Bone marrow (tissue), 2 donors: ENCODE measurements at regions not wholly inside any gene's neighbourhood (a gene's known extent, or its start where the extent isn't known, plus 50 kb on each side); places are given as distances from the start of the nearest gene placed in this dataset.

ENCODE experiments used
- DNase-seq, 2 donors: peaks; one replicate each; lab custom pipeline; 2025; lab: John Stamatoyannopoulos, UW

GRCh38 chr3:118810499-118811035, 224.1 kb downstream of the IGSF11 start:
- no peak for DNase-seq

GRCh38 chr3:118811236-118811732, 223.4 kb downstream of the IGSF11 start:
- no peak for DNase-seq

GRCh38 chr3:118813472-118813871, 221.2 kb downstream of the IGSF11 start:
- DNase-seq, result no peak

GRCh38 chr3:118817748-118818165, 216.9 kb downstream of the IGSF11 start:
- peak in 1 of 2 donors; percentile 10 for DNase-seq

GRCh38 chr3:118818386-118818785, 216.3 kb downstream of the IGSF11 start:
- no peak for DNase-seq

- DNase-seq, result no peak
Observed at GRCh38 chr3:118823626-118824025, 211.0 kb downstream of the IGSF11 start.

- no peak for DNase-seq
Observed at GRCh38 chr3:118827446-118827845, 207.2 kb downstream of the IGSF11 start.

GRCh38 chr3:118828351-118828750, 206.3 kb downstream of the IGSF11 start:
- DNase-seq, result no peak

- DNase-seq, result no peak
Observed at GRCh38 chr3:118833075-118833474, 201.6 kb downstream of the IGSF11 start.

GRCh38 chr3:118838871-118839270, 195.8 kb downstream of the IGSF11 start:
- no peak for DNase-seq

GRCh38 chr3:118842147-118842863, 192.3 kb downstream of the IGSF11 start:
- no peak for DNase-seq

- no peak for DNase-seq
Observed at GRCh38 chr3:118846176-118846575, 188.5 kb downstream of the IGSF11 start.
